NT2/D1 (cell line): ENCODE measurements at regions not wholly inside any gene's neighbourhood (a gene's known extent, or its start where the extent isn't known, plus 50 kb on each side); places are given as distances from the start of the nearest gene placed in this dataset.

Source experiments
- DNase-seq: peaks from one replicate; pipeline ENCODE4 v3.0.0-alpha.2; 2011; ENCODE audit warnings: low read depth, low spot score
- H3K27me3 ChIP-seq: 2 replicates; pipeline ENCODE4 v1.6.0; 2011; ENCODE audit warnings: mild to moderate bottlenecking; ENCODE audit not compliant: insufficient read length, insufficient read depth
- H3K36me3 ChIP-seq: 2 replicates; pipeline ENCODE4 v1.6.1; 2011; ENCODE audit warnings: mild to moderate bottlenecking, low read length, mixed read lengths; ENCODE audit not compliant: insufficient read depth, insufficient read length
- H3K4me1 ChIP-seq: 2 replicates; pipeline ENCODE4 v1.5.1; 2011; ENCODE audit not compliant: insufficient read depth, insufficient read length
- H3K4me3 ChIP-seq: 2 replicates; pipeline ENCODE4 v1.5.1; 2011; ENCODE audit warnings: low read depth; ENCODE audit not compliant: insufficient read length
- H3K9ac ChIP-seq: 2 replicates; pipeline ENCODE4 v1.6.0; 2011; ENCODE audit warnings: low read depth; ENCODE audit not compliant: insufficient read length
- H3K9me3 ChIP-seq: 2 replicates; pipeline ENCODE4 v1.5.1; 2011; ENCODE audit warnings: mild to moderate bottlenecking, low read length; ENCODE audit not compliant: insufficient read depth
- SUZ12 ChIP-seq: IDR thresholded peaks from 2 replicates; pipeline ENCODE4 v1.6.1; 2011; ENCODE audit not compliant: insufficient read length, insufficient read depth; ENCODE audit errors: extremely low read depth
- YY1 ChIP-seq: IDR thresholded peaks from 2 replicates; pipeline ENCODE4 v1.6.1; 2011; ENCODE audit not compliant: insufficient read length, insufficient read depth
- ZNF274 ChIP-seq: IDR thresholded peaks from 2 replicates; pipeline ENCODE4 v1.6.1; 2011; ENCODE audit warnings: mild to moderate bottlenecking, low read depth, low read length

DNA sequence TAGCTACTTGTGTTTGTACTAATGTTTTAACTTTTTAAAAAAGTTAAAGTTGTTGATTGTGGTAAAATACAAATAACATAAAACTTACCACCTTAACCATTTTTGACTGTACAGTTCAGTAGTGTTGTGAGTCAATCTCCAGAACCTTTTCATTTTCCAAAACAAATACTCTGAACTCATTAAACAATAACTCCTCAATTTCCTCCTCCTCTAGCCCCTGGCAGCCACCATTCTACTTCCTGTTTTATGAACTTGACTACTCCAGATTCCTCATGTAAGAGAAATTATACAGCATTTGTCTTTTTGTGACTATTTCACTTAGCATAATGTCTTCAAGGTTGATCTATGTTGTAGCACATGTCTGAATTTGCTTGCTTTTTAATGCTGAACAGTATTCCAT, 299.1 kb upstream of the AMIGO2 start:
- Histone ChIP-seq H3K9ac (no peak overlapping the region), H3K27me3 (no peaks in the 10 kb centered on the region), H3K9me3 (no peaks in the 10 kb centered on the region), H3K4me1 (no peaks in the 10 kb centered on the region), H3K36me3 (no peaks in the 10 kb centered on the region), H3K4me3 (no peak overlapping the region)
- TF ChIP-seq SUZ12 (no peak), ZNF274 (no peak), YY1 (no peak)
- DNase-seq = no peak

DNA sequence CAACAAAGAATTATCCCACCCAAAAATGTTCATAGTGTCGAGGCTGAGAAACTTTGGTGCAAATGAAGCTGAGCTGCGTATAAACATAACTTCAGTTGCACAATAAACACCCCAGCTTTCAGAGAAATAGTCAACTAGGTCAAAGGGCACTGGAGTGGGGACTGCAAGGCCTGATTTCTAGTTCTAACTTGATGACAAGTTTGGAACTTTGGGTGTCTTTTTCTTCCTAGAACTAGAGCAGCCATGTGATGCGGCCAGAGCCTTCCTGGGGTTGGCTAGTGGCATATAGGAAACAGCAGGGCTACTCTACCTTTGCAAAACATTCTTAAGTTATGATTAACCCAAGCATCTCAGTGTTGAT, 298.4 kb upstream of the AMIGO2 start:
- no peaks in the 10 kb centered on the region for H3K36me3 ChIP-seq
- DNase-seq = no peak
- H3K9ac ChIP-seq = no peak overlapping the region
- no peak overlapping the region for H3K4me3 ChIP-seq
- no peaks in the 10 kb centered on the region for H3K9me3 ChIP-seq
- no peaks in the 10 kb centered on the region for H3K4me1 ChIP-seq
- no peaks in the 10 kb centered on the region for H3K27me3 ChIP-seq
- TF ChIP-seq SUZ12 (no peak), YY1 (no peak), ZNF274 (no peak)

DNA sequence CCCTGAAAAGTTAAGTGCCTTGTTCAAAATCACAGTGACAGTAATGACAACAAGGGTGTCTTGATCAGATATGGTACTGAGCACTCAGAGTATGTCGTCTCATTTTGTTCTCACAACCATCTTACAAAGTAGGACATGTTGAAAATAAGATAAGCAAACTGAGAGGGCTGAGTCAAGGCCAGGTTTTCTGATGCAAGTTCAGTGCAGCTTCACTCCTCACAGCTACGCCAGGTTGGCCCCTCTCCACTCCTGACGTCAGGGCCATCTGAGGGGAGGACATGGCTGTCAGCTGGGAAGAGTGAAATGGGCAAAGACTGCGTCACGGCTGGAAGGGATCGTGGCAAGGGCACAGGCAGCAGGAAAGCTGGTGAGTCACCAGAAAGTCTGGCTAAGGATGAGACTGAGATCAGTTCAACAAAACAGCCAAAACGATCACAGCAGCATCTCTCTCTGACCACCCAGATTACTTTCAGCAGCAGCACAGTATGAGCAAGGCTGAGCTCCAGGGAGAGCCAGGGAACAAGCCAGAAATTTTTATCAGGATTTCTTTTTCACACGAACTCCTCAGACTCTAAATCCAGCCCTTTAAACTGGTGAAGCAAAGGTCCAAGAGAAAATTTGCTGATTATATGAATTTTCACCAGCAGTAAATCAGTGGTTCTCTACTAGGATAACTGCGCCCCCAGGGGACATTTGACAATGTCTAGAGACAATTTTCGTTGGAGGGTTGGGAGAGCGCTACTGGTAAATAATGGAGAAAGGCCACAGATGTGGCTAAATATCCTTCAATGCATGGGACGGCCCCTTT, 297.9 kb upstream of the AMIGO2 start:
- Histone ChIP-seq H3K4me3 (no peak overlapping the region), H3K27me3 (no peaks in the 10 kb centered on the region), H3K9me3 (no peaks in the 10 kb centered on the region), H3K4me1 (no peaks in the 10 kb centered on the region), H3K9ac (no peak overlapping the region), H3K36me3 (no peaks in the 10 kb centered on the region)
- DNase-seq = no peak
- TF ChIP-seq SUZ12 = no peak
- TF ChIP-seq ZNF274 = no peak
- no peak for TF ChIP-seq YY1

DNA sequence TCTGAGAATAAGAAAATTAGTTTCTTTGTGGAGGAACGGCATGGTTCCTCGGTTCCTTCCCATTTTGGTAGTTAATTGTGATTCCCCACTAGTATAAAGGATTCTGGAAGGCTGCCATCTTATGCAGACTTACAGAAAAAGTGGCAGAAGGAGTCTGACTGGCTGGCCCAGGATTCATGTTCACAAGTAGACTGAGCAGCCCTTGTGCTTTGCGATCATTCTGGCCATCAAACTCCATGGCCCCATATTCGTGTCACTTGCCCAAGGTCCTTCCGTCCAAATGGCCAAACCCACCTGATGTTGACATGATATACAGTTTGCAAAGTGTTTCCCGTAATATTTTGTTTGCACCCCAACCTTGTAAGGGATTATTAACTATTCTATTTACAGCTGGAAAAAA, 297.2 kb upstream of the AMIGO2 start:
- no peak overlapping the region for H3K9ac ChIP-seq
- H3K27me3 ChIP-seq = no peaks in the 10 kb centered on the region
- TF ChIP-seq SUZ12 (no peak), YY1 (no peak), ZNF274 (no peak)
- H3K36me3 ChIP-seq = no peaks in the 10 kb centered on the region
- H3K4me1 ChIP-seq = no peaks in the 10 kb centered on the region
- H3K9me3 ChIP-seq = no peaks in the 10 kb centered on the region
- DNase-seq = no peak
- no peak overlapping the region for H3K4me3 ChIP-seq

DNA sequence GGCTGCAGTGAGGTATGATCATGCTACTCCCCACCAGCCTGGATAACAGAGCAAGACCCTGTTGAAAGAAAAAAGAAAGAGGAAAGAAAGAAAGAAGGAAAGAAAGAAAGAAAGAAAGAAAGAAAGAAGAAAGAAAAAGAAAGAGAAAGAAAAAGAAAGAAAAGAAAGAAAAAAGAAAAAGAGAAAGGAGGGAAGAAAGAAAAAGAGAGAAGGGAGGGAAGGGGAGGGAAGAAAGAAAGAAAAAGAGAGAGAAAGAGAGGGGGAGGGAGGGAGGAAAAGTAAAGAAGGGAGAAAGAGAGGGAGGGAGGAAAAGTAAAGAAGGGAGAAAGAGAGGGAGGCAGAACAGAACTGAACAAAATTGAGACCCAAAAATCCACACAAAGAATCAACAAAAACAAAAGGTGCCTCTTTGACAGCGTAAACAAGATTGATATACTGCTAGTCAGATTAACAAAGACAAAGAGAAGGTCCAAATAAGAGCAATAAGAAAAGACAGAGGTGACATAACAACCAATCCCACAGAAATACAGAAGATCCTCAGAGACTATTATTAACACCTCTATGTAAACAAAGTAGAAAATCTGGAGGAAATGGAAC, 293.9 kb upstream of the AMIGO2 start:
- DNase-seq = no peak
- Histone ChIP-seq H3K9me3 (no peaks in the 10 kb centered on the region; the same call in 1 of the 2 replicates), H3K27me3 (no peaks in the 10 kb centered on the region), H3K4me1 (no peaks in the 10 kb centered on the region), H3K36me3 (no peaks in the 10 kb centered on the region), H3K4me3 (no peak overlapping the region), H3K9ac (no peak overlapping the region)
- no peak for TF ChIP-seq SUZ12

DNA sequence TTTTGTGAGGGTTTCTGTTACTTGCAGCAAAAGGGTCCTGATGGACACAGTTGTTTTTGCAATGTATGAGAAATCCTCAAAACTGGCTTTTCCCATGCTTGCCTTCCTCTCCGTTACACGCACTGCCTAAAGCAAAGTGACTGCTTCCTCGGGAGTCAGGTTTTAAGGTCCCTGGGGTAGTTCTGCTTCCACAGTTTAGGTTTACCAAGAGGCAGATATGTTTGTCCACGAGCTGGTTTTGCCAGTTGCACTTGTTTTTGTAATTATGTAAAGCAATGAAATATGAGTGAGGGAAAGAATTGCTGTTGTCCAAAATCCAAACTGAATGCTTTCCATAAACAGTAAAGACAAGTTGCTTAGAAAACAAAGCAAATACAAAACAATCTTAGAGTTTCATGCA, 290.7 kb upstream of the AMIGO2 start:
- no peaks in the 10 kb centered on the region for H3K36me3 ChIP-seq
- DNase-seq = no peak

DNA sequence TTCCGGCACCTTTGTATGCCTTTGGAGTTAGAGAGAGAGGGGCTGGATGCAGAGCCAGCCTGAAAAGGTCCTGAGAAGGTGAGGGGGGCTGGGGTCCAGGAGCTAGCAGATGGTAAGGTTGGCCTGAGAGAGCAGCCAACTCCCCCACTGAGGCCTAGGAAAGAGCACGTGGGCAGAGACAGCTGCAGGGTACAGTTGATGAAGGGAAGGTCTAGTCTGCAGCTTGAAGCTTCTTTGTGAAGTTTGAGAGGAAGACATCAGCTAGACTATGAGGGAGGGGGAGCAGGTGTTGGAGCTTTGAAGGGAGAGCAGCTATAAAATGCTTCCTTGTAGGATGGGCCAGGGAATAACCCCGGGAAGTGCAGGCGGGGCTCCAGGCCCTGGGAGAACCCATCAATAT, 289.3 kb upstream of the AMIGO2 start:
- H3K4me3 ChIP-seq = no peak overlapping the region
- no peak overlapping the region for H3K9ac ChIP-seq
- H3K9me3 ChIP-seq = peaks cover 9% of the 10 kb centered on the region; the same call in 1 of the 2 replicates
- DNase-seq = no peak
- no peaks in the 10 kb centered on the region for H3K36me3 ChIP-seq
- no peaks in the 10 kb centered on the region for H3K27me3 ChIP-seq
- TF ChIP-seq SUZ12 = no peak
- no peak for TF ChIP-seq YY1
- no peaks in the 10 kb centered on the region for H3K4me1 ChIP-seq

More for the DNA sequence above, 290.7 kb upstream of the AMIGO2 start:
- H3K4me1 ChIP-seq = no peaks in the 10 kb centered on the region
- no peak overlapping the region for H3K9ac ChIP-seq
- no peaks in the 10 kb centered on the region for H3K27me3 ChIP-seq
- H3K9me3 ChIP-seq = peaks cover 9% of the 10 kb centered on the region; the same call in 1 of the 2 replicates
- no peak overlapping the region for H3K4me3 ChIP-seq
- TF ChIP-seq SUZ12 (no peak), ZNF274 (no peak), YY1 (no peak)
